ENCODE measurements at regions not wholly inside any gene's neighbourhood (a gene's known extent, or its start where the extent isn't known, plus 50 kb on each side); places are given as distances from the start of the nearest gene placed in this dataset.

DNA sequence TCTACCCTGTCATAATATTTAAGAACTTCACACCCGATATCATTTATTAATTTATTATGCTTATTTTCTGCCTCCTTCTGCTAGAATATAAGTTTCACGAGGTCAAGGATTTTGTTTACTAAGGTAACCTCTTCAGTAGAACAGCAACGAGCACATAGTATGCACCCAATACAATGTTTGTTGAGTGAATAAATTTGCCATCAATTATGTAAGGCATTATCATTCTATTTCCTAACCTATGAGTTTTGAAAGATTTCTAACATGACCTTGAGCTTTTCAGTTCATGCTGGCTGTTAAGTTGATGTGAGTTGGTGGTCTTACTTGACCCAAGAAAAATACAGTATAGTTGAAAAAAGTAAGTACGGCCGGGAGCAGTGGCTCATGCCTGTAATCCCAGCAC is 125.9 kb upstream of the LOC128125822 start:
- TF ChIP-seq CTCF (IDR thresholded peaks at IDR 0.05) = no peak
- no peak for TF ChIP-seq POLR2A (IDR thresholded peaks at IDR 0.05)

Data from Peyer's patch (tissue), 4 donors.